IMR-90 (cell line): ENCODE measurements at regions not wholly inside any gene's neighbourhood (a gene's known extent, or its start where the extent isn't known, plus 50 kb on each side); places are given as distances from the start of the nearest gene placed in this dataset.

Experiments used
- ATAC-seq: fragments of 200-7000 bp; cut with Tn5 transposase; 2 replicates; pipeline ENCODE4 v1.9.1; 2020; ENCODE audit warnings: low read depth, mild to moderate bottlenecking, moderate library complexity
- BruUV-seq: library from RNA; stranded (reverse); fragments of 400-500 nt; replicated peaks from 2 replicates; lab custom pipeline; 2021; lab: Mats Ljungman, UMichigan
- CTCF ChIA-PET: fragments of 300-600 bp; formaldehyde crosslinking; extraction: SDS; loops from one replicate; lab custom pipeline; 2021; ENCODE audit warnings: antibody characterized with exemption; lab: Yijun Ruan, JAX
- POLR2A ChIA-PET: fragments of 300-600 bp; sonication (Branson Sonifier 250); formaldehyde crosslinking; loops from one replicate; lab custom pipeline; 2022; ENCODE audit warnings: antibody characterized with exemption; ENCODE audit not compliant: unreplicated experiment; lab: Charles Lee
- DNase-seq: peaks from one replicate; pipeline ENCODE4 v3.0.0; 2013
- H2AFZ ChIP-seq: replicated peaks from 2 replicates; pipeline ENCODE3; 2013; ENCODE audit warnings: low read length, mild to moderate bottlenecking; ENCODE audit not compliant: poor library complexity
- H2AK5ac ChIP-seq: 2 replicates; pipeline ENCODE4 v1.6.1; 2013; ENCODE audit warnings: low read depth, low read length, inconsistent platforms
- H2AK9ac ChIP-seq: replicated peaks from 2 replicates; pipeline ENCODE3; 2013; ENCODE audit warnings: mild to moderate bottlenecking, low read depth, low read length, moderate library complexity; ENCODE audit not compliant: poor library complexity
- H2BK120ac ChIP-seq: 2 replicates; pipeline ENCODE4 v1.6.1; 2013; ENCODE audit warnings: low read depth, low read length, inconsistent platforms
- H2BK15ac ChIP-seq: 3 replicates; pipeline ENCODE4 v1.6.1; 2013; ENCODE audit warnings: low read depth, low read length, inconsistent platforms
- H2BK20ac ChIP-seq: 2 replicates; pipeline ENCODE4 v1.6.1; 2013; ENCODE audit warnings: low read depth, mild to moderate bottlenecking, inconsistent platforms, low read length, moderate library complexity
- H2BK5ac ChIP-seq: 2 replicates; pipeline ENCODE4 v1.6.1; 2013; ENCODE audit warnings: mild to moderate bottlenecking, low read depth, low read length, inconsistent platforms; ENCODE audit not compliant: poor library complexity, severe bottlenecking
- H3K14ac ChIP-seq: replicated peaks from 2 replicates; pipeline ENCODE4 v1.6.1; 2013; ENCODE audit warnings: low read depth, low read length, inconsistent platforms
- H3K18ac ChIP-seq: 2 replicates; pipeline ENCODE4 v1.6.1; 2013; ENCODE audit warnings: low read depth, low read length, control low read depth
- H3K23ac ChIP-seq: 2 replicates; pipeline ENCODE4 v1.6.1; 2013; ENCODE audit warnings: low read depth, low read length, inconsistent platforms
- H3K27ac ChIP-seq: 2 replicates; pipeline ENCODE4 v1.5.1; 2013; ENCODE audit warnings: mild to moderate bottlenecking, control low read depth, low read length; ENCODE audit not compliant: insufficient read depth
- H3K27me3 ChIP-seq: 2 replicates; pipeline ENCODE4 v1.6.1; 2013; ENCODE audit warnings: low read length; ENCODE audit not compliant: control insufficient read depth, insufficient read depth
- H3K36me3 ChIP-seq: 2 replicates; pipeline ENCODE4 v1.6.1; 2013; ENCODE audit warnings: low read length, mixed read lengths; ENCODE audit not compliant: control insufficient read depth, insufficient read depth
- H3K4ac ChIP-seq: 2 replicates; pipeline ENCODE4 v1.6.1; 2013; ENCODE audit warnings: low read depth, low read length, inconsistent platforms
- H3K4me1 ChIP-seq: 2 replicates; pipeline ENCODE4 v1.6.1; 2013; ENCODE audit warnings: low read length, mixed read lengths; ENCODE audit not compliant: control insufficient read depth, insufficient read depth
- H3K4me2 ChIP-seq: 2 replicates; pipeline ENCODE4 v1.6.1; 2013; ENCODE audit warnings: low read depth, mild to moderate bottlenecking, control low read depth, low read length, moderate library complexity
- H3K4me3 ChIP-seq: 2 replicates; pipeline ENCODE4 v1.5.1; 2013; ENCODE audit warnings: low read depth, mild to moderate bottlenecking, control low read depth, low read length, moderate library complexity; ENCODE audit not compliant: insufficient read depth
- H3K56ac ChIP-seq: 2 replicates; pipeline ENCODE4 v1.6.1; 2013; ENCODE audit warnings: low read length, inconsistent platforms; ENCODE audit not compliant: insufficient read depth; ENCODE audit errors: extremely low read depth
- H3K79me1 ChIP-seq, 2 experiments: 2 replicates each; pipeline ENCODE4 v1.6.1; 2013; ENCODE audit warnings: low read length in 2 of 2, inconsistent platforms in 1 of 2, low read depth in 1 of 2
- H3K9ac ChIP-seq: 2 replicates; pipeline ENCODE4 v1.6.1; 2013; ENCODE audit warnings: low read depth, low read length, control low read depth
- H3K9me1 ChIP-seq: 2 replicates; pipeline ENCODE4 v1.6.1; 2013; ENCODE audit warnings: low read length, inconsistent platforms; ENCODE audit not compliant: insufficient read depth
- H3K9me3 ChIP-seq: 2 replicates; pipeline ENCODE4 v1.6.1; 2013; ENCODE audit warnings: low read length; ENCODE audit not compliant: control insufficient read depth, insufficient read depth
- H4K20me1 ChIP-seq: 2 replicates; pipeline ENCODE4 v1.6.1; 2013; ENCODE audit warnings: low read length, inconsistent platforms; ENCODE audit not compliant: insufficient read depth
- H4K5ac ChIP-seq: 2 replicates; pipeline ENCODE4 v1.6.1; 2013; ENCODE audit warnings: mild to moderate bottlenecking, low read depth, low read length, control low read depth
- H4K8ac ChIP-seq, 2 experiments: 2 replicates each; pipeline ENCODE4 v1.6.1; 2013; ENCODE audit warnings: low read depth in 2 of 2, low read length in 2 of 2, control low read depth in 1 of 2, inconsistent platforms in 1 of 2
- H4K91ac ChIP-seq: 2 replicates; pipeline ENCODE4 v1.6.1; 2013; ENCODE audit warnings: low read depth, low read length, inconsistent platforms; ENCODE audit not compliant: insufficient read depth
- CHD1 ChIP-seq: IDR thresholded peaks from 2 replicates; pipeline ENCODE4 v1.6.1; 2012; ENCODE audit warnings: low read depth, low read length, improper control_type of control experiment
- FOS ChIP-seq: fragments of 150-350 bp; IDR thresholded peaks from 2 replicates; pipeline ENCODE4 v1.6.1; 2016; ENCODE audit warnings: low read depth, low read length
- MXI1 ChIP-seq: IDR thresholded peaks from 2 replicates; pipeline ENCODE4 v1.6.1; 2012; ENCODE audit warnings: low read depth, mild to moderate bottlenecking, low read length, moderate library complexity, borderline replicate concordance
- POLR2A ChIP-seq: IDR thresholded peaks from 2 replicates; pipeline ENCODE4 v1.6.1; 2012; ENCODE audit warnings: mild to moderate bottlenecking, low read depth, low read length
- RAD21 ChIP-seq: IDR thresholded peaks from 2 replicates; pipeline ENCODE4 v1.6.1; 2012; ENCODE audit warnings: low read length, improper control_type of control experiment
- RCOR1 ChIP-seq: IDR thresholded peaks from 2 replicates; pipeline ENCODE4 v1.6.1; 2012; ENCODE audit warnings: mild to moderate bottlenecking, low read length, improper control_type of control experiment; ENCODE audit not compliant: insufficient replicate concordance
- WGBS, 2 experiments: methylation state at CpG; one replicate each; pipeline versions ENCODE4 v1.1.5 to v1.1.7; 2013; ENCODE audit warnings: missing lambda C conversion rate in 2 of 2; ENCODE audit not compliant: insufficient read length in 1 of 2; ENCODE audit errors: extremely low coverage in 2 of 2; 5-methylcytosine and 5-hydroxymethylcytosine counted together
- dilution Hi-C: fragments of 300-500 bp; cut with HindIII; formaldehyde crosslinking; loops from one replicate; pipeline ENCODE4 v1.14.3; 2018; ENCODE audit warnings: low sequenced_read_pairs; ENCODE audit not compliant: unreplicated experiment
- in situ Hi-C: fragments of 300-500 bp; cut with MboI; formaldehyde crosslinking; loops from 3 replicates; pipeline ENCODE4 v1.14.3; 2019; ENCODE audit warnings: low sequenced_read_pairs, inconsistent platforms, mixed read lengths
- intact Hi-C: fragments of 100-400 bp; cut with micrococcal nuclease; formaldehyde crosslinking; loops from 2 replicates; pipeline ENCODE4 v1.10.0; 2022
- TF ChIP-seq, protein P1 (sequence below): fragments of 150-350 bp; IDR thresholded peaks from 2 replicates; pipeline ENCODE4 v1.6.1; 2016; ENCODE audit warnings: low read depth, mild to moderate bottlenecking, low read length, moderate library complexity, borderline replicate concordance

DNA sequence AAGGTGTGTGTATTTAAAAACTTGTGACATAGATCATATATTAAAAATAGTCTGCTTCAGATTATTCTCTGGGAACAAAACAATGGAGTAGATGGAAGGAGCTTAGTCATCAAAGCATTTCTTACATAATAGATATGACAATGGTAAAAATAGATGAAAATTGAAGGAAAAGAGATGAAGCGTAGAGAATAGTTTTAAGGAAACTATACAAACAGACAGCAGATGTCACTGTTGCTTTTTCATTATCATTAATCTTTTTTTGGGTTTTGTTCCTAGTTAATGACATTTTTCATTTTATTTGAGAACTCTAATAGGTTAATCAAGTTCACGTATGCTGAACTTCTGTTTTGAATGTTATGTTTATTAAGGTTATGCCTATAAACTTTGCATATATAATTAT lies 149.2 kb upstream of the FBXO33 start:
- Histone ChIP-seq H2BK15ac (no peak overlapping the region), H3K79me1 (no peaks in the 10 kb centered on the region), H3K27me3 (no peaks in the 10 kb centered on the region), H3K9ac (no peak overlapping the region), H3K27ac (no peak overlapping the region), H3K9me1 (no peaks in the 10 kb centered on the region), H3K4ac (no peak overlapping the region), H4K8ac (no peak overlapping the region), H3K14ac (no peak overlapping the region), H3K4me2 (no peak overlapping the region), H4K20me1 (no peaks in the 10 kb centered on the region), H3K23ac (no peak overlapping the region), H4K5ac (no peak overlapping the region), H3K4me1 (no peaks in the 10 kb centered on the region), H3K4me3 (no peak overlapping the region), H3K18ac (no peak overlapping the region), H3K36me3 (no peaks in the 10 kb centered on the region), H2BK20ac (no peak overlapping the region), H2BK5ac (no peak overlapping the region), H2BK120ac (no peak overlapping the region), H3K9me3 (peaks cover 7% of the 10 kb centered on the region), H2AK9ac (no peak overlapping the region), H4K91ac (no peak overlapping the region), H3K56ac (no peak overlapping the region), H2AFZ (no peak overlapping the region), H2AK5ac (no peak overlapping the region)
- ChIA-PET CTCF (no interaction called here), POLR2A (no interaction called here)
- no CpG with 5 or more reads among the region's 2 CpGs for WGBS, 2 experiments
- DNase-seq (no peak), ATAC-seq (no peak)
- TF ChIP-seq, protein P1, sequence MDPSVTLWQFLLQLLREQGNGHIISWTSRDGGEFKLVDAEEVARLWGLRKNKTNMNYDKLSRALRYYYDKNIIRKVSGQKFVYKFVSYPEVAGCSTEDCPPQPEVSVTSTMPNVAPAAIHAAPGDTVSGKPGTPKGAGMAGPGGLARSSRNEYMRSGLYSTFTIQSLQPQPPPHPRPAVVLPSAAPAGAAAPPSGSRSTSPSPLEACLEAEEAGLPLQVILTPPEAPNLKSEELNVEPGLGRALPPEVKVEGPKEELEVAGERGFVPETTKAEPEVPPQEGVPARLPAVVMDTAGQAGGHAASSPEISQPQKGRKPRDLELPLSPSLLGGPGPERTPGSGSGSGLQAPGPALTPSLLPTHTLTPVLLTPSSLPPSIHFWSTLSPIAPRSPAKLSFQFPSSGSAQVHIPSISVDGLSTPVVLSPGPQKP = no peak
- TF ChIP-seq MXI1 (no peak), FOS (no peak), RCOR1 (no peak), RAD21 (no peak), POLR2A (no peak), CHD1 (no peak)
- dilution Hi-C loops = no loop called here
- no TSS peak for BruUV-seq
- in situ Hi-C loops = no loop called here
- intact Hi-C loops = no loop called here
